Muscle layer of colon (tissue), 2 donors: ENCODE measurements at regions not wholly inside any gene's neighbourhood (a gene's known extent, or its start where the extent isn't known, plus 50 kb on each side); places are given as distances from the start of the nearest gene placed in this dataset.
"Not testable (repeated sequence)": the region's sequence is repeated elsewhere in the genome, so short reads cannot be mapped to it uniquely, and the experiment has no call there.

Experiments
- H3K27ac ChIP-seq: one replicate; pipeline ENCODE4 v1.7.0; 2013; ENCODE audit warnings: low read depth, mild to moderate bottlenecking, low read length, moderate library complexity
- H3K27me3 ChIP-seq, 2 donors: one replicate each; pipeline ENCODE4 v1.7.0; 2013; ENCODE audit warnings: low read length in 2 of 2, mild to moderate bottlenecking in 2 of 2; ENCODE audit not compliant: insufficient read depth in 2 of 2, control insufficient read depth in 1 of 2
- H3K36me3 ChIP-seq: one replicate; pipeline ENCODE4 v1.7.0; 2013; ENCODE audit warnings: mild to moderate bottlenecking, low read length; ENCODE audit not compliant: insufficient read depth
- H3K4me1 ChIP-seq: one replicate; pipeline ENCODE4 v1.7.0; 2013; ENCODE audit warnings: mild to moderate bottlenecking, low read length; ENCODE audit not compliant: insufficient read depth
- H3K4me3 ChIP-seq, 2 donors: one replicate each; pipeline ENCODE4 v1.7.0; 2013; ENCODE audit warnings: low read length in 2 of 2, low read depth in 1 of 2, mild to moderate bottlenecking in 1 of 2, moderate library complexity in 1 of 2
- H3K9ac ChIP-seq: one replicate; pipeline ENCODE4 v1.7.0; 2013; ENCODE audit warnings: low read length
- H3K9me3 ChIP-seq: one replicate; pipeline ENCODE4 v1.7.0; 2013; ENCODE audit warnings: mild to moderate bottlenecking, low read length
- donor health status: abdominal sarcoma.
- donor health status: Adenocarcinoma of cecum.

DNA sequence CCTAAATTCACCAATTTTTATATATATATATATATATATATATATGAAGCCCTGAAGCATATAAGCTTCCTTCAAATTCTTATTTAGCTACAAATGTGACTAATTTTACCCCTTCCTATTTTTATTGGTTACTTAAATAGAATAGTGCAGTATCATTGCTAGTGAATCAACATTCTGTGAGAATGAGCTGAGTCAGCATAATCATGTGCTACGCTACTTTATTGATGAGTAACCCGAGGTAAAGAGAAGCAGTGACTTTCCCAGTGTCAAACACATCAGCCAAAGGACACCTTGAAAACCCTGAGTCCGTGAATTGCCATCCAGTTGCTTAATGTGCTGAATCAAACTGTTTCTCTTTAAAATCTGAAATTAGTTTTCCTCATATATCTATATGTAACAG is 546.2 kb downstream of the DMRTA1 start:
- Histone ChIP-seq H3K4me3 (no peak overlapping the region), H3K27ac (no peak overlapping the region), H3K36me3 (no peaks in the 10 kb centered on the region), H3K4me1 (no peaks in the 10 kb centered on the region), H3K27me3 (no peaks in the 10 kb centered on the region), H3K9me3 (no peaks in the 10 kb centered on the region), H3K9ac (no peak overlapping the region)

DNA sequence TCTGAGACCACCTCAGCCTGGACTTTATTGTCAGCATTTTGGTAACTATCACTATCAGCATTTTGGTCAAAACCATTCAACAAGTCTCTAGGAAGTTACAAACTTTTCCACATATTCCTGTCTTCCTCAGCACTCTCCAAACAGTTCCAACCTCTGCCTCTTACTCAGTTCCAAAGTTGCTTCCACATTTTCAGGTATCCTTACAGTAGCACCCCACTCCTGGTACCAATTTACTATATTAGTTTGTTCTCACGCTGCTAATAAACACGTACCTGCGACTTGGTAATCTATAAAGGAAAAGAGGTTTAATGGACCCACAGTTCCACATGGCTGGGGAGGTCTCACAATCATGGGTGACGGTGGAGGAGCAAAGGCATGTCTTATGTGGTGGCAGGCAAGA is 551.3 kb downstream of the DMRTA1 start:
- no peaks in the 10 kb centered on the region for H3K27me3 ChIP-seq
- H3K9me3 ChIP-seq: no peaks in the 10 kb centered on the region
- H3K4me1 ChIP-seq: no peaks in the 10 kb centered on the region
- H3K9ac ChIP-seq: no peak overlapping the region
- H3K4me3 ChIP-seq: no peak overlapping the region
- no peaks in the 10 kb centered on the region for H3K36me3 ChIP-seq
- no peak overlapping the region for H3K27ac ChIP-seq

DNA sequence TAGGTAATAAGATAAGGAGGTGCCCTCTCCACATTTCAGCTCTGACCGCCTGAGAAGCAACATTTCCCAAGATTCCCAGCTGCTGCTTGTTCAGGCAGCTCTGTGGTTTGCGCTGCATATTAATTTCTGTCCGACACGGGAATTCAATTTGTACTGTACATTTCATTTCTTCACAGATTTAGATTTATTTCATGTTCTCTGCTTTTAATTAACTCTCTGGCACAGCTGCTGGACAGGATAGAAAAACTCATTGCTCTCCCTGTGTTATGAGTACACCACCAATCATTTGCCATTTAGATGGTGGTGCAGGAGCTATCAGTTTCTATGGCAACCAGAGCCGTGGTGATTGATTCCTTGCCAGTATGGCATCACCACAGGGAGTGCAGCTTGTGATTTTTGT is 558.5 kb downstream of the DMRTA1 start:
- Histone ChIP-seq H3K9ac (no peak overlapping the region), H3K4me1 (no peaks in the 10 kb centered on the region), H3K9me3 (no peaks in the 10 kb centered on the region), H3K4me3 (no peak overlapping the region), H3K27me3 (no peaks in the 10 kb centered on the region), H3K36me3 (no peaks in the 10 kb centered on the region), H3K27ac (no peak overlapping the region)

DNA sequence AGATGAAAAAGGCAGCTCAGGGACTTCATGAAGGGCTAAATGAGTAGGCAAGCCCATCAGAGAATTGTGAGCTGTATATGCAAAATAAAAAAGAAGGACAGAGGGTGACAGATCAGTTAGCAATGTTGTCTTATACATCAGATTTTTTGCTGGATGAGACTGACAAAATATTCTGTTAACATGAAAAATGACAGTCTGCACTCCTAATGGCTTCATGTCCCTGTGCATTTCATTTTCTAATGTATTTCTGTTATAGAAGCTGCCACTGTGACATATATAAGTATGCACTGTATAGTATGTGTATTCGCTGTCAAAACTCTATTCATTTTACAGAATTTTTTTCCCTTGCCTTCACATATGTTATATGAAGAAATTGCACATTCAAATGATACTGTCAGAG is 559.5 kb downstream of the DMRTA1 start:
- Histone ChIP-seq H3K9me3 (no peaks in the 10 kb centered on the region), H3K27ac (no peak overlapping the region), H3K27me3 (no peaks in the 10 kb centered on the region), H3K4me1 (no peaks in the 10 kb centered on the region), H3K36me3 (no peaks in the 10 kb centered on the region), H3K4me3 (no peak overlapping the region), H3K9ac (no peak overlapping the region)

DNA sequence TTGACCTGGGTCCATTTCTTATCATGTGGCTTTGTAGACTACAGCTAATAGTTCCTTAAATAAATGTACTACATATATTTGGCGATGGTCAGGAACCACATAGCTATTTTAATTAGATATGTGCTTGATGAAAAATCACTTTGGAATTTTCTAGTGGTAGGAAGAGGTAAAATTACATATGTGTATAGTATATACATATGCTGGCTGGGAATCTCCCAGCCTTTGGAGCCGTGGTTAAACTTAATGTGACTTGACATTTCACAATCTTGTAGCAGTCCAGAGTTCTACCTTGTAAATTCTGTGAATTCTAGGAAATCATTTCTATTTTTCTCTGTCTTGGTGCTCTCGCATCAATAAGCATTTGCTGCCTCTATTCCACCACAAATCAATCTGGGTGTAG is 565.0 kb downstream of the DMRTA1 start:
- Histone ChIP-seq H3K4me1 (no peaks in the 10 kb centered on the region), H3K27ac (no peak overlapping the region), H3K36me3 (no peaks in the 10 kb centered on the region), H3K9me3 (no peaks in the 10 kb centered on the region), H3K4me3 (no peak overlapping the region), H3K9ac (no peak overlapping the region), H3K27me3 (no peaks in the 10 kb centered on the region)

- no peaks in the 10 kb centered on the region for H3K4me1 ChIP-seq
Observed at GRCh38 chr9:23015557-23015956, 568.9 kb downstream of the DMRTA1 start.

DNA sequence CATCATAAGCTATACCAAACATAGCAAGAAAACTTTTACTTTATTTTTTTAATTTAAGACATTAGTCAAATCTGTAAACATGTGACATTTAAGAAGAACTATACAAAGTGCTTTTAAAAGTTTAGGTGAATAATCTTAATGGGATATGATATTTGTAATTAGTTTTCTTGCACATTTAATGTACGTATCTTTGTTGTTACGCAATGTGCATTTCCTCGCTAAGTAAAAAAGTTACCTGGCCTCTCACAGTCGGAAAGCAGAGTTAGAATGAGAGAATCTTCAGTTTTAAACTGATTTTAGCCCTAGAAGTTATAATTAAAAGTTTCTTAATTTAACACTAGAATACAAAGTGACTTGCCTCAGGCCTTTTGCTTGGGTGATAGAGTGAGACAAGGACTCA is 589.8 kb downstream of the DMRTA1 start:
- H3K27me3 ChIP-seq: no peaks in the 10 kb centered on the region
- H3K9me3 ChIP-seq: no peaks in the 10 kb centered on the region
- H3K4me3 ChIP-seq: no peak overlapping the region
- no peaks in the 10 kb centered on the region for H3K36me3 ChIP-seq
- no peak overlapping the region for H3K27ac ChIP-seq
- H3K9ac ChIP-seq: no peak overlapping the region
- no peaks in the 10 kb centered on the region for H3K4me1 ChIP-seq

More at GRCh38 chr9:23015557-23015956, 568.9 kb downstream of the DMRTA1 start:
- Histone ChIP-seq H3K9me3 (no peaks in the 10 kb centered on the region), H3K27me3 (no peaks in the 10 kb centered on the region), H3K9ac (no peak overlapping the region), H3K36me3 (no peaks in the 10 kb centered on the region), H3K4me3 (no peak overlapping the region), H3K27ac (no peak overlapping the region)

- H3K4me1 ChIP-seq: no peaks in the 10 kb centered on the region
- no peaks in the 10 kb centered on the region for H3K9me3 ChIP-seq
- H3K4me3 ChIP-seq: no peak overlapping the region
- H3K27me3 ChIP-seq: no peaks in the 10 kb centered on the region
- H3K27ac ChIP-seq: no peak overlapping the region
- no peaks in the 10 kb centered on the region for H3K36me3 ChIP-seq
- no peak overlapping the region for H3K9ac ChIP-seq
Observed at GRCh38 chr9:23039402-23039801, 592.8 kb downstream of the DMRTA1 start.

GRCh38 chr9:23041466-23041865 is 594.8 kb downstream of the DMRTA1 start:
- Histone ChIP-seq H3K27me3 (no peaks in the 10 kb centered on the region), H3K9ac (no peak overlapping the region)

GRCh38 chr9:23044549-23044948 is 597.9 kb downstream of the DMRTA1 start:
- Histone ChIP-seq H3K9ac (no peak overlapping the region), H3K27ac (no peak overlapping the region), H3K36me3 (no peaks in the 10 kb centered on the region), H3K4me1 (no peaks in the 10 kb centered on the region), H3K27me3 (no peaks in the 10 kb centered on the region), H3K4me3 (no peak overlapping the region), H3K9me3 (no peaks in the 10 kb centered on the region)

More at GRCh38 chr9:23041466-23041865, 594.8 kb downstream of the DMRTA1 start:
- Histone ChIP-seq H3K4me1 (no peaks in the 10 kb centered on the region), H3K4me3 (no peak overlapping the region), H3K9me3 (no peaks in the 10 kb centered on the region), H3K36me3 (no peaks in the 10 kb centered on the region), H3K27ac (no peak overlapping the region)

- H3K4me3 ChIP-seq, H3K27ac ChIP-seq, H3K36me3 ChIP-seq, H3K9ac ChIP-seq, H3K27me3 ChIP-seq, H3K4me1 ChIP-seq, H3K9me3 ChIP-seq: not testable (repeated sequence)
Observed at GRCh38 chr9:23046026-23046425, 599.4 kb downstream of the DMRTA1 start.

- Histone ChIP-seq H3K9ac (no peak overlapping the region), H3K9me3 (no peaks in the 10 kb centered on the region), H3K36me3 (no peaks in the 10 kb centered on the region), H3K4me3 (no peak overlapping the region), H3K27me3 (no peaks in the 10 kb centered on the region), H3K27ac (no peak overlapping the region), H3K4me1 (no peaks in the 10 kb centered on the region)
Observed at GRCh38 chr9:23050548-23050947, 603.9 kb downstream of the DMRTA1 start.
